Retinal pigment epithelial cell (primary cell): ENCODE measurements at regions not wholly inside any gene's neighbourhood (a gene's known extent, or its start where the extent isn't known, plus 50 kb on each side); places are given as distances from the start of the nearest gene placed in this dataset.

Experiments
- DNase-seq: peaks from one replicate; pipeline ENCODE4 v3.0.0-alpha.2; 2010; ENCODE audit warnings: low read depth
- H3K4me3 ChIP-seq: 2 replicates; pipeline ENCODE4 v1.5.1; 2011; ENCODE audit warnings: mild to moderate bottlenecking, low read length, control low read depth, moderate library complexity
- CTCF ChIP-seq: conservative IDR thresholded peaks from 2 replicates; pipeline ENCODE4 v1.5.1; 2011; ENCODE audit warnings: low read depth, low read length, control low read depth, inconsistent platforms

GRCh38 chr1:58922302-58923089 is 138.6 kb upstream of the JUN start:
- no peak overlapping the region for H3K4me3 ChIP-seq
- TF ChIP-seq CTCF, result no peak
- no peak for DNase-seq

GRCh38 chr1:58923090-58923470 is 139.2 kb upstream of the JUN start:
- no peak for TF ChIP-seq CTCF
- no peak for DNase-seq
- no peak overlapping the region for H3K4me3 ChIP-seq

- DNase-seq, result no peak
- H3K4me3 ChIP-seq, result no peak overlapping the region
- no peak for TF ChIP-seq CTCF
Observed at GRCh38 chr1:58924016-58924565, 140.2 kb upstream of the JUN start.

- DNase-seq, result no peak
- TF ChIP-seq CTCF, result no peak
Observed at GRCh38 chr1:58924821-58925220, 141.0 kb upstream of the JUN start.

GRCh38 chr1:58925247-58925646 is 141.4 kb upstream of the JUN start:
- no peak for TF ChIP-seq CTCF
- no peak overlapping the region for H3K4me3 ChIP-seq
- DNase-seq, result no peak

More at GRCh38 chr1:58924821-58925220, 141.0 kb upstream of the JUN start:
- no peak overlapping the region for H3K4me3 ChIP-seq

- no peak overlapping the region for H3K4me3 ChIP-seq
- no peak for TF ChIP-seq CTCF
- DNase-seq, result no peak
Observed at GRCh38 chr1:58926152-58926551, 142.3 kb upstream of the JUN start.
